Kidney (tissue), 13 donors: ENCODE measurements at regions not wholly inside any gene's neighbourhood (a gene's known extent, or its start where the extent isn't known, plus 50 kb on each side); places are given as distances from the start of the nearest gene placed in this dataset.

Experiments
- DNase-seq, 5 donors: peaks; one replicate each; pipeline ENCODE4 v3.0.0-alpha.2; 2013 to 2020
- FAIRE-seq: peaks from 2 replicates; lab custom pipeline; 2012; peaks lifted over from hg19 to GRCh38; lab: Jason Lieb, UNC
- H3K27ac ChIP-seq, 2 donors: one replicate each; pipeline ENCODE4 v1.7.0; 2013; ENCODE audit warnings: low read depth in 2 of 2, low read length in 2 of 2, inconsistent platforms in 1 of 2
- H3K27me3 ChIP-seq: one replicate; pipeline ENCODE4 v1.7.1; 2013; ENCODE audit warnings: low read length, inconsistent platforms; ENCODE audit not compliant: control insufficient read depth, insufficient read depth
- H3K36me3 ChIP-seq, 3 donors: one replicate each; pipeline versions ENCODE4 v1.7.0 to v1.7.1; 2013; ENCODE audit warnings: low read length in 3 of 3, control low read depth in 1 of 3, inconsistent platforms in 1 of 3; ENCODE audit not compliant: insufficient read depth in 3 of 3, control insufficient read depth in 2 of 3
- H3K4me1 ChIP-seq, 3 donors: one replicate each; pipeline versions ENCODE4 v1.7.0 to v1.7.1; 2013; ENCODE audit warnings: low read length in 3 of 3, inconsistent platforms in 1 of 3, low read depth in 1 of 3; ENCODE audit not compliant: control insufficient read depth in 2 of 3, insufficient read depth in 2 of 3
- H3K4me3 ChIP-seq, 3 donors: one replicate each; pipeline versions ENCODE4 v1.7.0 to v1.8.1; 2013; ENCODE audit warnings: low read length in 3 of 3, control low read depth in 1 of 3, inconsistent platforms in 1 of 3
- H3K9ac ChIP-seq, 3 donors: one replicate each; pipeline versions ENCODE4 v1.7.0 to v1.7.1; 2013; ENCODE audit warnings: low read length in 3 of 3, control low read depth in 1 of 3, inconsistent platforms in 1 of 3
- H3K9me3 ChIP-seq, 3 donors: one replicate each; pipeline versions ENCODE4 v1.7.0 to v1.7.1; 2013; ENCODE audit warnings: low read length in 3 of 3, control low read depth in 1 of 3, inconsistent platforms in 1 of 3; ENCODE audit not compliant: control insufficient read depth in 2 of 3, insufficient read depth in 1 of 3
- intact Hi-C: fragments of 100-400 bp; cut with DNase I; formaldehyde crosslinking; loops from one replicate; pipeline ENCODE4 v1.11.1; 2022
- TF ChIP-seq, protein P1 (sequence below): IDR thresholded peaks from 3 replicates; pipeline ENCODE4 v1.5.1; 2012; ENCODE audit warnings: mild to moderate bottlenecking, moderate library complexity, borderline replicate concordance; ENCODE audit not compliant: insufficient read depth; ENCODE audit errors: extremely low read depth
- donor health status: control.
- donor health status: control.
- donor health status: control.
- donor health status: control.
- donor health status: control.
- donor health status: DM: yes; HTN: yes; CAD: no.
- donor health status: Normal renal cell carcinoma (clear cell type).

DNA sequence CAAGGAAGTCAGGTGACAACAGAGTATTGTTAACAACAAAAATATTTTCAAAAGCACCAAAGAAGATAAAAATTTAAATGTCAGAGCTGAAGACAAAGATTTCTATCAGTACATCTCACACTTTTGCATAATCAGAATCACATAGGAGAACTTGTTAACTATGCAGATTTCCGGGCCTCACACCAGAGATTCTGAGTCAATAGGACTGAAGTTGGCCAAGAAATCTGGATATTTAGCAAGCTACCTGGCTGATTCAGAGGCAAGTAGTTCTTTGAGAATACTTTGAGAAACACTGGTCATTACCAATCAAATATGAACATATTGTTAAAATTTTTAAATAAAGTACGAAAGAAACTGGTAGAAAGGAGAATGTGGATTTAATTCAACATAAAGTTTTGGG lies 80.5 kb upstream of the GLIS3 start:
- Histone ChIP-seq H3K9me3 (no peaks in the 10 kb centered on the region), H3K9ac (no peak overlapping the region), H3K27ac (no peak overlapping the region), H3K27me3 (no peaks in the 10 kb centered on the region), H3K4me3 (no peak overlapping the region), H3K4me1 (no peaks in the 10 kb centered on the region), H3K36me3 (no peaks in the 10 kb centered on the region)
- intact Hi-C loops, result no loop called here
- TF ChIP-seq, protein P1, sequence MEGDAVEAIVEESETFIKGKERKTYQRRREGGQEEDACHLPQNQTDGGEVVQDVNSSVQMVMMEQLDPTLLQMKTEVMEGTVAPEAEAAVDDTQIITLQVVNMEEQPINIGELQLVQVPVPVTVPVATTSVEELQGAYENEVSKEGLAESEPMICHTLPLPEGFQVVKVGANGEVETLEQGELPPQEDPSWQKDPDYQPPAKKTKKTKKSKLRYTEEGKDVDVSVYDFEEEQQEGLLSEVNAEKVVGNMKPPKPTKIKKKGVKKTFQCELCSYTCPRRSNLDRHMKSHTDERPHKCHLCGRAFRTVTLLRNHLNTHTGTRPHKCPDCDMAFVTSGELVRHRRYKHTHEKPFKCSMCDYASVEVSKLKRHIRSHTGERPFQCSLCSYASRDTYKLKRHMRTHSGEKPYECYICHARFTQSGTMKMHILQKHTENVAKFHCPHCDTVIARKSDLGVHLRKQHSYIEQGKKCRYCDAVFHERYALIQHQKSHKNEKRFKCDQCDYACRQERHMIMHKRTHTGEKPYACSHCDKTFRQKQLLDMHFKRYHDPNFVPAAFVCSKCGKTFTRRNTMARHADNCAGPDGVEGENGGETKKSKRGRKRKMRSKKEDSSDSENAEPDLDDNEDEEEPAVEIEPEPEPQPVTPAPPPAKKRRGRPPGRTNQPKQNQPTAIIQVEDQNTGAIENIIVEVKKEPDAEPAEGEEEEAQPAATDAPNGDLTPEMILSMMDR, result no peak
- FAIRE-seq (no peak), DNase-seq (no peak)

DNA sequence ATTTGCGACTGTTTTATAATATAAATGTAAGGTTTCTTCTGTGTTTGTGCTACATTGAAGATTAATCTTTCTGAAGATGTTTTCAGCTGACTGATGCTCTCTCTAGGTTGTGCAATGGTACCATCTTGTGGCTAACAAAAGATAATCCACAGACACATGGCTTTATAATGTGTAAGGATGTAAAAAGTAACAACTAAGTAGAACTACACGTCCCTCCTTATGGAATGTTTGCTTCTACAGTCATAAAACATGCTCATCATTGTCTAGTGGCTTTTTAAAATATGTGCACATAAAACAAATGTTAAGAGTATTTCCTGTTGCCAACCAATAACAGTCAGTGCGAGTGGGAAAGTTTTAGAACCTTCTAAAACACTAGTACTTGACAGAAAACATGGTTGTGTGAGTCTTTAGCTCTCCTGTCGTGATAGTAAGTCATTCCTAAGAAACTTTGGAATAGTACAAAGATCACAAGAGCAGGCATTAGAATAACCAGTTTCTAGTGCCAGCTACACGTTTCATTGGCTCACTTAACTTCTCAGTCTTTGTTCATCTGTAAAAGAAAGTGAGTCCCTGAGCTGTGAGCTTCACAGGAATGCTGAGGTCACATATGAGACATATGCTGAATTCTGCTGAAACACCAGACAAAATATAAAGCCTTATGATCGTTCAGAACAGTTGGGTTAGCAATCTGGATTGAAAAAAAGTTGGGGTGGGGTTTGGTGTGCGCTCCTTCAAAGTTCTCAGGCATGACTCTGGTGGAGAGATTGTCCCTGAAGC lies 75.7 kb upstream of the GLIS3 start:
- TF ChIP-seq, protein P1, result peak; percentile 38
- intact Hi-C loops, result no loop called here
- H3K9me3 ChIP-seq, result no peaks in the 10 kb centered on the region
- no peaks in the 10 kb centered on the region for H3K4me1 ChIP-seq
- no peak overlapping the region for H3K4me3 ChIP-seq
- H3K36me3 ChIP-seq, result no peaks in the 10 kb centered on the region
- no peak overlapping the region for H3K9ac ChIP-seq
- DNase-seq (peak in 2 of 5 donors; percentile 34 to 65), FAIRE-seq (peak; percentile 73)
- H3K27me3 ChIP-seq, result no peaks in the 10 kb centered on the region
- H3K27ac ChIP-seq, result no peak overlapping the region

DNA sequence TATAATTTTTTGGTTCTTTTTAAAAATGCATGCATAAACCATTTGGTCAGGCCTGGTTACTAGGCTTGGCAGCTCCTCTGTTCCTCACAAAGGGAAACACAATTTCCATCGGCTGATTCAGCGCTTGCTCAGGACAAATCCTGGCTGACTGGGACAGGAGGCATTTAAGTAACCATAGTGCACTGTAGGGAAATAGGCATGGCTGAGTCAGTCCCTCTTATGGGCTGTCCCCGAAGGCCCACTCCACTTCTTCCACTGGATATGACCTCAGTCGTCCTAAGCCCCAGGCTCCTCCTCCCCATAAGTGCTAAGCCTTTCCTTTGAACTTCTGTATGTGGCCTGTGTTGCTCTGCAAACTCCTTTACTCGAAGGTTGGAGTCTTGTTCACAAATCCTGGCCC lies 71.2 kb upstream of the GLIS3 start:
- Histone ChIP-seq H3K4me3 (no peak overlapping the region), H3K9me3 (no peaks in the 10 kb centered on the region), H3K9ac (no peak overlapping the region), H3K27ac (no peak overlapping the region), H3K36me3 (no peaks in the 10 kb centered on the region), H3K27me3 (no peaks in the 10 kb centered on the region), H3K4me1 (no peaks in the 10 kb centered on the region)
- intact Hi-C loops, result no loop called here
- FAIRE-seq, result no peak
- TF ChIP-seq, protein P1, result no peak
- DNase-seq, result no peak
